ENCODE measurements at regions not wholly inside any gene's neighbourhood (a gene's known extent, or its start where the extent isn't known, plus 50 kb on each side); places are given as distances from the start of the nearest gene placed in this dataset.
A peak's percentile ranks its signal among the peaks of the same experiment; 100 is the strongest.
"Not testable (repeated sequence)": the region's sequence is repeated elsewhere in the genome, so short reads cannot be mapped to it uniquely, and the experiment has no call there.

- no peaks in the 10 kb centered on the region for H3K9me3 Mint-ChIP-seq (ENCODE audit: low read depth)
- no peak overlapping the region for H3K4me3 Mint-ChIP-seq
- DNase-seq (no peak), ATAC-seq (no peak)
- H3K27ac Mint-ChIP-seq = no peak overlapping the region
- peaks cover 47% of the 10 kb centered on the region for H3K4me1 Mint-ChIP-seq
- H3K36me3 Mint-ChIP-seq = peaks cover 24% of the 10 kb centered on the region
- no peaks in the 10 kb centered on the region for H3K27me3 Mint-ChIP-seq
- CTCF ChIA-PET = interaction anchor here (0.9 to 1.1 kb wide), 2 partner anchors 18 to 47 kb away, joined by 3 read pairs; no protein-coding TSS in a partner anchor
Measured at GRCh38 chr18:23311351-23312121, 141.6 kb upstream of the RIOK3 start.

- Mint-ChIP-seq H3K27me3 (no peaks in the 10 kb centered on the region), H3K36me3 (peaks cover 18% of the 10 kb centered on the region), H3K4me1 (peaks cover 47% of the 10 kb centered on the region), H3K27ac (no peak overlapping the region), H3K4me3 (no peak overlapping the region), H3K9me3 (ENCODE audit: low read depth) (no peaks in the 10 kb centered on the region)
- DNase-seq (no peak), ATAC-seq (peak; percentile 20)
- CTCF ChIA-PET = interaction anchor here (1.2 kb wide), 1 partner anchor 57 kb away, joined by 3 read pairs; no protein-coding TSS in a partner anchor
Measured at GRCh38 chr18:23313379-23313778, 139.7 kb upstream of the RIOK3 start.

- CTCF ChIA-PET = no interaction called here
- Mint-ChIP-seq H3K36me3 (peaks cover 12% of the 10 kb centered on the region), H3K27ac (no peak overlapping the region), H3K27me3 (no peaks in the 10 kb centered on the region), H3K4me3 (no peak overlapping the region), H3K9me3 (ENCODE audit: low read depth) (no peaks in the 10 kb centered on the region), H3K4me1 (peaks cover 44% of the 10 kb centered on the region)
- no peak for DNase-seq
- ATAC-seq = no peak
Measured at GRCh38 chr18:23314672-23315071, 138.4 kb upstream of the RIOK3 start.

DNA sequence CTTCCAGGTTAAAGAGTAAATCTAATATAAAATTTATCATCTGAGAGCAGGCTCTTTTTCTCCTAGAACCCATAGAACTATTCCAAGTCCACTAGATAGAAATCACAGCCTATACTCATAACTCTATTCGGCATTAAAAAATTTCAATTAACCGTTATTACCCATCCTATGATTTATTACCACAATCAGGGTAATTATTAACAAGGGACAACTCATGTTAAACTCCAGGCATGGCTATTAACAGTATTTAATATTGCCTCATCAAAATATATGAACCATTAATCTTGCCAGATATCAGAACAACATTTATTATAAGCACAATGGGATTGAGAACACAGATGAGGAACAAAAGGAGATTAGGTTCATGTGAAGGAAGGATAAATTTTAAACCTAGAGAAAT, 136.8 kb upstream of the RIOK3 start:
- Mint-ChIP-seq H3K4me3 (no peak overlapping the region), H3K36me3 (peaks cover 12% of the 10 kb centered on the region), H3K27ac (no peak overlapping the region), H3K9me3 (ENCODE audit: low read depth) (no peaks in the 10 kb centered on the region), H3K4me1 (peaks cover 45% of the 10 kb centered on the region), H3K27me3 (no peaks in the 10 kb centered on the region)
- DNase-seq (no peak), ATAC-seq (no peak)
- CTCF ChIA-PET = no interaction called here

- peaks cover 44% of the 10 kb centered on the region for H3K4me1 Mint-ChIP-seq
Measured at GRCh38 chr18:23316988-23317387, 136.1 kb upstream of the RIOK3 start.

DNA sequence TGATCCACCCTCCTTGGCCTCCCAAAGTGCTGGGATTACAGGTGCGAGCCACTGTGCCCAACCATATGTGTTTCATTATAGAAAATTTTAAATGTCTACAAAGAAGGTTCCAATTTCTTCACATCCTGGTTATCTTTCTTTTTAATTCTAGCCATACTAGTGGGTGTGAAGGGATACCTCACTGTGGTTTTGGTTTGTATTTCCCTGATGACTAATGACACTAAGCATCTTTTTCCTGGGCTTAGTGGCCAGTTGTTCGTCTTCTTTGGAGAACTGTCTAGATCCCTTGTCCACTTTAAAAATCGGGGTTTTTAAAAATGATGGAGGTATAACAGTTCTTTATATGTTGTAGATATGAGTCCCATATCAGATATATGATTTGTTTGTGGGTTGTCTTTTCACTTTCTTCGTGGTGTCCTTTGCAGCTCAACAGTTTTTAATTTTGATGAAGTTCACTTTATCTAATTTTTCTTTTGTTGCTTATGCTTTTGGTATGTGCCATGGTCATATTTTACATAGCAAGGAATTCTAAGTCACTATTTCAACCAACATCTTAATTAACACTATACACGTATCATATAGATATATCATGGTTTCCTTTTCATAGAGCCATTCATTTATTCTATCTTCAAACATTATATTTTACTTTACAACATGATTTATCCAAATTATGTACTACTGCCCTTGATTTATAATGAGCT, 135.0 kb upstream of the RIOK3 start:
- H3K9me3 Mint-ChIP-seq (ENCODE audit: low read depth) = no peaks in the 10 kb centered on the region
- CTCF ChIA-PET = no interaction called here
- DNase-seq (no peak), ATAC-seq (peak; percentile 64)
- no peak overlapping the region for H3K4me3 Mint-ChIP-seq
- H3K27ac Mint-ChIP-seq = no peak overlapping the region
- H3K27me3 Mint-ChIP-seq = no peaks in the 10 kb centered on the region
- H3K36me3 Mint-ChIP-seq = peaks cover 6% of the 10 kb centered on the region
- H3K4me1 Mint-ChIP-seq = peaks cover 39% of the 10 kb centered on the region

More at GRCh38 chr18:23316988-23317387, 136.1 kb upstream of the RIOK3 start:
- ATAC-seq = no peak
- Mint-ChIP-seq H3K9me3 (ENCODE audit: low read depth) (no peaks in the 10 kb centered on the region), H3K4me3 (no peak overlapping the region), H3K27me3 (no peaks in the 10 kb centered on the region), H3K27ac (no peak overlapping the region), H3K36me3 (peaks cover 8% of the 10 kb centered on the region)
- DNase-seq = no peak
- CTCF ChIA-PET = no interaction called here

- ATAC-seq (no peak), DNase-seq (no peak)
- no peaks in the 10 kb centered on the region for H3K9me3 Mint-ChIP-seq (ENCODE audit: low read depth)
- no peak overlapping the region for H3K27ac Mint-ChIP-seq
- H3K4me1 Mint-ChIP-seq = peaks cover 27% of the 10 kb centered on the region
- peaks cover 5% of the 10 kb centered on the region for H3K36me3 Mint-ChIP-seq
- CTCF ChIA-PET = interaction anchor here (1.0 to 1.6 kb wide), 3 partner anchors 12 to 90 kb away, joined by 3 to 5 read pairs (median 3); no protein-coding TSS in a partner anchor
- no peak overlapping the region for H3K4me3 Mint-ChIP-seq
- no peaks in the 10 kb centered on the region for H3K27me3 Mint-ChIP-seq
Measured at GRCh38 chr18:23320709-23321236, 132.3 kb upstream of the RIOK3 start.

DNA sequence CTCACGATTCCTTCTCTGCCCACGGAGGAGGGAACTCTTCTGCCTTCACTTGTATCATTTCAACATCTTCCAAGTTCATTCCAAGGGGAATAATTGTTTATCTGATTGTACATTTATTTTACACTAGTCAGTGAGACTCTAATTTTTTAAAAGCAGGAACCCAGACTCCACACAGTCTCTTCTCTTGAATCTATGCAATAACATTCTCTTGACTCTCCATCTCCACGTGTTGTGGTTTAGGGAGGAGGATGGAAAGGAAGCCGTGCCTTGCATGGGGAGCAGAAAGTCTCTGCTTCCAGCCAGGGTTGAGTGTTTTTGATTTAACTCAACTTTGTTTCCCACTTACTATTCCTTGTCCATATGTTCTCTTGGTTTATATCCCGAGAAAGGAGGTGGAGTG, 131.1 kb upstream of the RIOK3 start:
- Mint-ChIP-seq H3K36me3 (peaks cover 5% of the 10 kb centered on the region), H3K27ac (no peak overlapping the region), H3K9me3 (ENCODE audit: low read depth) (no peaks in the 10 kb centered on the region), H3K4me3 (no peak overlapping the region), H3K27me3 (no peaks in the 10 kb centered on the region), H3K4me1 (peaks cover 20% of the 10 kb centered on the region)
- DNase-seq = no peak
- ATAC-seq = no peak
- CTCF ChIA-PET = interaction anchor here (1.4 kb wide), 1 partner anchor 34 kb away, joined by 3 read pairs; no protein-coding TSS in a partner anchor

DNA sequence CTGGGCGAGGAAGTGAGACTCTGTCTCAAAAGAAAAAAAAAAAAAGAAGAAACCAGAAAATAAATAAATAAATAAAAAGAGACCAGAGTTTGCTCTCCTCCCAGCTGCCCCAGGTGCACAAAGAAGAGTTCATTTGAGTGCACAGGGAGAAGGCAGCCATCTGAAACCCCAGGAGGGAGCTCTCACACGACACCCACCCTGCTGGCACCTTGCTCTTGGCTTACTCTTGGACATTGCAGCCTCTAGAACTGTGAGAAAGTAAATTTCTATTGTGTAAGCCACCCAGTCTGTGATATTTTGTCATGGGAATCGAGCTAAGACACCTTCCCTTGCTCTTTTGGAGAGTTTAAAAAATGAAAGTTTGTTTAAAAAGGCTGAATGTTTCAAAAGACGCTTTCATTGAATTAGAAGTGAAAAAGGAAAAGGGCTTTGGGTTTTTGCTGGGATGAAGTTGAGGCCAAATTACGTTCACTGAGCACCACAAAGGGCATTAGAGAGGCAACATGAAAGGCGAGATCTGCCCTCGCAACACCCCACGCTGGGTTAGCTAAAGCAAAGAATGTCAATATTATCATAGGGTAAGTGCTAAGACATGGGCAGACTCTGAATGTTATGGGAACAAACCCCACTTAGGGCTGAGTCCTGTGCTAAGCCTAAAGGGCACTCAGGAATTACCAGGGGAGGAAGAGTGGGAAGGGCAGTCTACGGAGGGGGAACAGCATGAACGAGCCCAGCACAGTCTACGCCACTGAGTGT, 128.9 kb upstream of the RIOK3 start:
- H3K27ac Mint-ChIP-seq = no peak overlapping the region
- no peak for ATAC-seq
- H3K4me1 Mint-ChIP-seq = peaks cover 4% of the 10 kb centered on the region
- H3K27me3 Mint-ChIP-seq = no peaks in the 10 kb centered on the region
- no peak overlapping the region for H3K4me3 Mint-ChIP-seq
- DNase-seq = no peak
- CTCF ChIA-PET = interaction anchor here (1.8 kb wide), 1 partner anchor 193 kb away, joined by 5 read pairs; no protein-coding TSS in a partner anchor
- peaks cover 11% of the 10 kb centered on the region for H3K36me3 Mint-ChIP-seq
- H3K9me3 Mint-ChIP-seq (ENCODE audit: low read depth) = no peaks in the 10 kb centered on the region

GRCh38 chr18:23324861-23325260, 128.2 kb upstream of the RIOK3 start:
- Mint-ChIP-seq H3K9me3 (ENCODE audit: low read depth) (no peaks in the 10 kb centered on the region), H3K27me3 (no peaks in the 10 kb centered on the region), H3K27ac (no peak overlapping the region), H3K4me3 (no peak overlapping the region), H3K4me1 (peaks cover 4% of the 10 kb centered on the region), H3K36me3 (peaks cover 16% of the 10 kb centered on the region)
- no peak for DNase-seq
- no peak for ATAC-seq
- CTCF ChIA-PET = no interaction called here

DNA sequence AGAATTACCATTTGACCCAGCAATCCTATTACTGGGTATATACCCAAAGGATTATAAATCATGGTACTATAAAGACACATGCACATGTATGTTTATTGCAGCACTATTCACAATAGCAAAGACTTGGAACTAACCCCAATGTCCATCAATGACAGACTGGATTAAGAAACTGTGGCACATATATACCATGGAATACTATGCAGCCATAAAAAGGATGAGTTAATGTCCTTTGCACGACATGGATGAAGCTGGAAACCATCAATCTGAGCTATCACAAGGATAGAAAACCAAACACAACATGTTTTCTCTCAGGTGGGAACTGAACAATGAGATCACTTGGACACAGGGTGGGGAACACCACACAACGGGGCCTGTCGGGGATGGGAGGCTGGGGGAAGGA, 123.4 kb upstream of the RIOK3 start:
- CTCF ChIA-PET = interaction anchor here (1.3 kb wide), 1 partner anchor 19 kb away, joined by 3 read pairs; no protein-coding TSS in a partner anchor
- H3K27me3 Mint-ChIP-seq = not testable (repeated sequence)

GRCh38 chr18:23330423-23330822, 122.7 kb upstream of the RIOK3 start:
- CTCF ChIA-PET = interaction anchor here (1.2 to 1.3 kb wide), 2 partner anchors 20 to 200 kb away, joined by 3 to 4 read pairs; no protein-coding TSS in a partner anchor
- no peaks in the 10 kb centered on the region for H3K27me3 Mint-ChIP-seq
- no peak for DNase-seq
- no peak for ATAC-seq
- H3K9me3 Mint-ChIP-seq (ENCODE audit: low read depth) = no peaks in the 10 kb centered on the region
- peaks cover 20% of the 10 kb centered on the region for H3K36me3 Mint-ChIP-seq
- no peaks in the 10 kb centered on the region for H3K4me1 Mint-ChIP-seq
- no peak overlapping the region for H3K4me3 Mint-ChIP-seq
- H3K27ac Mint-ChIP-seq = no peak overlapping the region

More for the DNA sequence above, 123.4 kb upstream of the RIOK3 start:
- H3K36me3 Mint-ChIP-seq = peaks cover 20% of the 10 kb centered on the region
- not testable (repeated sequence) for H3K4me1 Mint-ChIP-seq; H3K27ac Mint-ChIP-seq; H3K4me3 Mint-ChIP-seq; DNase-seq; ATAC-seq; H3K9me3 Mint-ChIP-seq (ENCODE audit: low read depth)
